ENCODE measurements at regions not wholly inside any gene's neighbourhood (a gene's known extent, or its start where the extent isn't known, plus 50 kb on each side); places are given as distances from the start of the nearest gene placed in this dataset.

DNA sequence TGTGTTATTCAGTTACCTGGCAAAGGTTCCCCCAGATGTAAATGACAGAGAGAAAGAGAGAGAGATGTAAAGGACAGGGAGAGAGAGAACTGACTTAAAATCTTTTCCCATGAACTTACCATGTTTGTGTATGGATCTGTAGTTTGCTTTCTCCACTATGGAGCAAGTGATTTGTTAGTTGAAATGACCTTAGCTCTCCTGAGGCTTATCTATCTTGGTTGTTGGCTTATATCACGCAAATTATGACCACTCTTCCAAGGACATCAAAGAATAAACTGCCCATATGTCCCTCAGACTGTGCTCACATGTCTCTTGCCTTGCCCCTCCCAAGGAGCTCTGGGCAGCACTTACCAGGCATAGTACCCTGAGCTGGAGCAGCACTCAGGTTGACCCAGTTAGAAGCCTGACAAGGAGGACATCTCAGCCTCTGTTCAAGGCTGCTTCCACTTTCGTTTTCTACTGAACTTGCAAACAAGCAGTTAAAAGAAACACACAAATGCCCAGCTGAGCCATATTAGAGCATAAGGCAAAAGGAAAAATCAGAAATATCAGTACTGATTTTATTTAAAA lies 95.3 kb upstream of the RCN1 start:
- H3K4me3 ChIP-seq = no peak overlapping the region
- H3K27me3 ChIP-seq = no peaks in the 10 kb centered on the region
- TF ChIP-seq, protein P1, sequence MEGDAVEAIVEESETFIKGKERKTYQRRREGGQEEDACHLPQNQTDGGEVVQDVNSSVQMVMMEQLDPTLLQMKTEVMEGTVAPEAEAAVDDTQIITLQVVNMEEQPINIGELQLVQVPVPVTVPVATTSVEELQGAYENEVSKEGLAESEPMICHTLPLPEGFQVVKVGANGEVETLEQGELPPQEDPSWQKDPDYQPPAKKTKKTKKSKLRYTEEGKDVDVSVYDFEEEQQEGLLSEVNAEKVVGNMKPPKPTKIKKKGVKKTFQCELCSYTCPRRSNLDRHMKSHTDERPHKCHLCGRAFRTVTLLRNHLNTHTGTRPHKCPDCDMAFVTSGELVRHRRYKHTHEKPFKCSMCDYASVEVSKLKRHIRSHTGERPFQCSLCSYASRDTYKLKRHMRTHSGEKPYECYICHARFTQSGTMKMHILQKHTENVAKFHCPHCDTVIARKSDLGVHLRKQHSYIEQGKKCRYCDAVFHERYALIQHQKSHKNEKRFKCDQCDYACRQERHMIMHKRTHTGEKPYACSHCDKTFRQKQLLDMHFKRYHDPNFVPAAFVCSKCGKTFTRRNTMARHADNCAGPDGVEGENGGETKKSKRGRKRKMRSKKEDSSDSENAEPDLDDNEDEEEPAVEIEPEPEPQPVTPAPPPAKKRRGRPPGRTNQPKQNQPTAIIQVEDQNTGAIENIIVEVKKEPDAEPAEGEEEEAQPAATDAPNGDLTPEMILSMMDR (IDR thresholded peaks at IDR 0.05) = no peak
- TF ChIP-seq POLR2A (IDR thresholded peaks at IDR 0.05) = no peak
- intact Hi-C loops (cut with DNase I; ENCODE audit: low total_unique reads) = no loop called here
- DNase-seq = no peak
- H3K27ac ChIP-seq = no peak overlapping the region
- H3K4me1 ChIP-seq = no peaks in the 10 kb centered on the region
- no peaks in the 10 kb centered on the region for H3K36me3 ChIP-seq
- no peaks in the 10 kb centered on the region for H3K9me3 ChIP-seq

DNA sequence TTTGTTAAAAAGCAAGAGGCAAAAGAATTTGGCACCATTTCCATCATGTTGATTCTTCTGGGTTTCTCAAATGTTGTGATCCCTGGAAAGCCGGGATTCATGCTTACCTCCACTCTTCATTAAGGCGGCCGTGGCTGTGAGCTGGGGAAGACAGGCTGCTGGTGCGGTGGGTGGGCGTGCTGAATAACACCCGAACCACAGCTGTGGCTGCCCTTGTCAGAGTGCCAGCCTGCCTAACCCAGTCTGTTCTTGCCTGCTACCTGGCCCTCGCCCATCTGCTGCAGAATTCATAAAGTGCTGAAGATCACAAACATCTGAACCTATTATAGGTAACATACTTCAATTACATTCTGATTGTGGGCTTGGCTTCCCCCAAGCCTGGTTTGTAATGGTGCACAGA lies 95.8 kb upstream of the RCN1 start:
- no peaks in the 10 kb centered on the region for H3K36me3 ChIP-seq
- no peak for DNase-seq
- H3K4me3 ChIP-seq = no peak overlapping the region
- H3K9me3 ChIP-seq = no peaks in the 10 kb centered on the region
- H3K27me3 ChIP-seq = no peaks in the 10 kb centered on the region
- no peaks in the 10 kb centered on the region for H3K4me1 ChIP-seq
- intact Hi-C loops (cut with DNase I; ENCODE audit: low total_unique reads) = no loop called here
- H3K27ac ChIP-seq = no peak overlapping the region
- TF ChIP-seq, protein P1 (IDR thresholded peaks at IDR 0.05) = no peak

DNA sequence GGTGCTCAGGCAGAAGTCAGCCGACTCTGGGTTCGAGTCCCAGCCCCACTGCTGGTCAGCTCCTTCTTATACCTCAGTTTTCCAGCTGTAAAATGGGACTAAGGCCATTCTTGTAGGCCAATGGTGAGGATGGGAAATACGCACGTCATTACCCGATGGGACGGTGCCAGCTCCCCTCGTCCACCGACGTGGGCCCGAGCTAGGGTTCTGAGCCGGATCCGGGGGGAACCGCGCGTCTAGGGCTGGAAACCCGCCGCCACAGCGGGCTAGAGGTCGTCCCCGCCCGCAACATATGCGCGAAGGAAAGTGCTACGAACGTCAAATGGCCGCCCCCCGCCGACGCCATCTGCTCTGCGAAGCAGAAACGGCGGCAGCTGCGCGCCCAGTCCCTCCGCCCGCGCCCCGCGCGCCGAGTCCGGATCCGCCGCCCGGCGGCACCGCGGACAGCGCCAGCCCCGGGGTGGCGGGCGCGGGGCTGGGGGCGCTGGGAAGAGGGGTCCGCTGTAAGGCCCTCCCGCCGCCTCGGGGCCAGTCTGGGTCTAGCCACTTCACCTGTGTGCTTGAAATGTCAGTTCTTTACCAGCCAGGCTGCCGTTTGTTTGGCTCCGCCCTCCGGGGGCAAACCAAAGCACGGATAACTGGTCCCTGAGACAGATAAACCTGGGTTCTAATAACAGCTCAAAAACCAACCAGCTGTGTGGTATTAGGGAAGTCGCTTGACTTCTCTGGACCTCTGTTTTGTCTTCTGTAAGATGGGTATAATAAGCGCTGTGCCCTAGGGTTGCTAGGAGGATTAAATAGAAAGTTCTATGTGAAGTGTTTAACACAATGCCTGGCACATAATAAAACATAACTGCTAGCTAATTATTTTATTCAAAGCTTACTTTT lies 103.5 kb upstream of the RCN1 start:
- TF ChIP-seq, protein P1 (IDR thresholded peaks at IDR 0.05) = no peak
- TF ChIP-seq POLR2A (IDR thresholded peaks at IDR 0.05) = no peak
- peaks cover 0 to 5% of the 10 kb centered on the region in 2 donors for H3K4me1 ChIP-seq
- H3K27me3 ChIP-seq = peaks cover 0 to 5% of the 10 kb centered on the region in 2 donors
- intact Hi-C loops (cut with DNase I; ENCODE audit: low total_unique reads) = no loop called here
- H3K27ac ChIP-seq = no peak overlapping the region
- no peak for DNase-seq
- no peaks in the 10 kb centered on the region for H3K9me3 ChIP-seq
- no peak overlapping the region for H3K4me3 ChIP-seq
- no peaks in the 10 kb centered on the region for H3K36me3 ChIP-seq

DNA sequence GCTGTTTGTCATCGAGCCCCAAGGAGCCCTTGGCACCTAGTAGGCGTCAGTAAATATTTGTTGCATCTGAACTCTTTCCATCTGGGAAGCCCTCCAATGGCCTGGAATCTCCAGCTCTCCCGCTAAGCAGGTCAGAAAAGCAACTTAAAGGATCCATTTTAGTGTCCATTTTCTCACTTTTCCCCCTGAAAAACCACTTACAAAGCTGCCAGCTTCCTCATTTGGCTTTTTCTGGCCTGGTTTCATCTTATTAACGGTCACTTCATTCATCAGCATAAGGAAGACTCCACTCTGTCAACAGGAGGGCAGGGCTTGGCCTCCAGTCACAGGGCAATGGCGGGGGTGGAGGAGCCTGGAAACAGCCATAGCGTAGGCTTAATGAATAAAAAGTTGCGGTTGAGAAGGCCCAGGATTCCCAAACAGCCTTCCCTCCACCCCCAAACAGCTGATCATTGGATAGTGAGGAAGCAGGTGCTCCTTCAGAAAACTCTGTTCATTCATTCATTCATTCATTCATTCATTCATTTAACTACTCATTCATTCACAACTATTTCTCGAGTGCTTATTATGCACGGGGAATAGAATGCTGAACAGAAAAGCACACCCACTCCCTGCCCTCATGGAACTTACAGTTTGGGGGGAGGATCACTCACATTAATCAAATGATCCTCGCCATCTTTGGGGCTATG lies 104.5 kb upstream of the RCN1 start:
- Histone ChIP-seq H3K4me1 (peaks cover 0 to 5% of the 10 kb centered on the region in 2 donors), H3K4me3 (no peak overlapping the region), H3K27me3 (peaks cover 0 to 5% of the 10 kb centered on the region in 2 donors), H3K27ac (no peak overlapping the region), H3K9me3 (no peaks in the 10 kb centered on the region), H3K36me3 (no peaks in the 10 kb centered on the region)
- TF ChIP-seq, protein P1 (IDR thresholded peaks at IDR 0.05) = no peak
- TF ChIP-seq POLR2A (IDR thresholded peaks at IDR 0.05) = no peak
- no peak for DNase-seq
- intact Hi-C loops (cut with DNase I; ENCODE audit: low total_unique reads) = no loop called here

DNA sequence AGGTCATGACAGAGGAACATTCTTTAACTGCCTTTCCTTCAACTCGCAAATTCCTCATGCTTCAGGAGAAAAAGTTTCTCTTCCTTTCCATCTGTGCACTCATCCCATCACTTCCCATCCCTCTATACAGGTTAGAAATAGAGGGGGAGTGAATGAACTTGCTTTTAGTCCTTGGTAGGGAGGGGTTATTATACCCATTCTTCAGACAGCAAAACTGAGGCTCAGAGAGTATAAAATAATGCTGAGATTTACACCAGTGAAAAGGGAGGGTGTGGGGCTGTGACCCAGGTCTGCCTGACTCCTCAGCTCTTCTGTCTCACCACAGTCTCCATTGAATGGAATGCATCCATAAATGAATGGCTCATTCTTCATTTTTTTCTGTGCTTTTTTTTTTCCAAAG lies 109.4 kb upstream of the RCN1 start:
- TF ChIP-seq, protein P1 (IDR thresholded peaks at IDR 0.05) = no peak
- no peak for TF ChIP-seq POLR2A (IDR thresholded peaks at IDR 0.05)
- H3K27me3 ChIP-seq = no peaks in the 10 kb centered on the region
- DNase-seq = no peak

More for the DNA sequence above, 109.4 kb upstream of the RCN1 start:
- Histone ChIP-seq H3K4me1 (no peaks in the 10 kb centered on the region), H3K9me3 (no peaks in the 10 kb centered on the region), H3K27ac (no peak overlapping the region), H3K36me3 (no peaks in the 10 kb centered on the region), H3K4me3 (no peak overlapping the region)
- intact Hi-C loops (cut with DNase I; ENCODE audit: low total_unique reads) = no loop called here
